Brain microvascular endothelial cell (primary cell): ENCODE measurements at regions not wholly inside any gene's neighbourhood (a gene's known extent, or its start where the extent isn't known, plus 50 kb on each side); places are given as distances from the start of the nearest gene placed in this dataset.

ENCODE experiments used
- DNase-seq: peaks from one replicate; pipeline ENCODE4 v3.0.0-alpha.2; 2020
- H3K27ac ChIP-seq: fragments of 250-450 bp; sonication (Bioruptor Pico); 2 replicates; pipeline ENCODE4 v1.5.1; 2020; ENCODE audit warnings: mild to moderate bottlenecking, moderate library complexity
- H3K27me3 ChIP-seq: fragments of 250-450 bp; sonication (Bioruptor Pico); replicated peaks from 2 replicates; pipeline ENCODE4 v1.5.1; 2020; ENCODE audit warnings: mild to moderate bottlenecking
- H3K36me3 ChIP-seq: fragments of 250-450 bp; sonication (Bioruptor Pico); replicated peaks from 2 replicates; pipeline ENCODE4 v1.5.1; 2020; ENCODE audit warnings: mild to moderate bottlenecking
- H3K4me3 ChIP-seq: 2 replicates; pipeline ENCODE4 v1.5.1; 2011; ENCODE audit warnings: low read depth, mild to moderate bottlenecking, control low read depth, low read length, moderate library complexity
- CTCF ChIP-seq: IDR thresholded peaks from 2 replicates; pipeline ENCODE4 v1.5.1; 2011; ENCODE audit warnings: low read depth, mild to moderate bottlenecking, moderate library complexity, low read length, control low read depth, inconsistent platforms; ENCODE audit errors: missing control alignments
- in situ Hi-C: cut with HindIII; loops from 2 replicates; pipeline ENCODE4 v1.10.0; 2017; ENCODE audit warnings: low sequenced_read_pairs, low pct_ligation_motif_present

DNA sequence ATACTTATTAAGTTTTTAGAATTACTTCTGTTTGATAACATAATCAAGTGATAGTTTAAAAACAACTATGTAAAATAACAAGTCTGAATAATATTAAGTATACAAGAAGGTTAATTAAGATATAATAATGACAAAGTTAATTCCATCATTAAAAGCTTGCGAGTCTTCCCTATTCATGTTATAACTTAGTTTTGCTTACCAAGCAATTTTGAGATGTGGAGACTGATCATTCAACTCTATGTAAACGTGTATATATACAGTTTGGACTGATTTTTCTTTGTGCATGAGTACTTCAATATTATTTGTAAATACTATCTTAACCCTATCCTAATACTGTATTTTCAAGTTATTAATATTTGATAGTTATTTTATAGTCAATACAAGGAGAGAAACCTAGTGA, 870.9 kb downstream of the GBE1 start:
- DNase-seq: no peak
- Histone ChIP-seq H3K36me3 (no peaks in the 10 kb centered on the region), H3K27me3 (no peaks in the 10 kb centered on the region), H3K27ac (no peak overlapping the region), H3K4me3 (no peak overlapping the region)
- in situ Hi-C loops: no loop called here
- no peak for TF ChIP-seq CTCF

GRCh38 chr3:80889535-80889934, 871.9 kb downstream of the GBE1 start:
- H3K27me3 ChIP-seq: no peaks in the 10 kb centered on the region
- no peak for DNase-seq
- in situ Hi-C loops: no loop called here
- no peak overlapping the region for H3K4me3 ChIP-seq
- no peaks in the 10 kb centered on the region for H3K36me3 ChIP-seq
- no peak overlapping the region for H3K27ac ChIP-seq
- no peak for TF ChIP-seq CTCF

DNA sequence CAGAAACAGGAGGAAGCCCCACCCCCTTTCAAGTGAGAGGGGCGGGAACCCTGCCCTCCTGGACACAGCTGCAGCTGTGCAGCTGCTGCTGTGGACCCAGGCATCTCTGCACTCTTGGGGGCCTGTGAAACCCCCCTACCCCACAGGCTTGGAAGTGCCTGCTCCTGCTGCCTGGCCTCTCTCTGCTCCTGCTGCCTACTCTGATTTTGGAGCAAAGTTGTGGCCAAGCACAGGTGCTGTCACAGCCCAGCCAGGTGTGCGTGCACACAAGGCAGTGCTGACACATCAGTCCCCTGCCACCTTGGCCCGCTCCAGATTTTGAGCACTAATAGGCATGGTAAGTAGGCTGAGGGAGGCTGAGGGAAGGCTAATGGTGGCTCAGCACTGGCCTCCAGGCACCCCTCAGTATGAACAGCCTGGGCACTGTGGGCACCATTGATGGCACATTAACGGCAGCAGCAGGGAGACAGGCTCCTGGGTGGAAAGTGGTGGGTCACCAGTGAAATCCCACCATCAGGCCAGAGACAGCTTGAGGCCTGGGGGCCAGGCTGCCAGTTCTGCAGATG, 890.9 kb downstream of the GBE1 start:
- in situ Hi-C loops: no loop called here
- no peaks in the 10 kb centered on the region for H3K27me3 ChIP-seq
- no peak overlapping the region for H3K27ac ChIP-seq
- no peak for DNase-seq
- no peak overlapping the region for H3K4me3 ChIP-seq
- no peak for TF ChIP-seq CTCF
- no peaks in the 10 kb centered on the region for H3K36me3 ChIP-seq

GRCh38 chr3:80855482-80855881, 906.0 kb downstream of the GBE1 start:
- in situ Hi-C loops: no loop called here
- TF ChIP-seq CTCF: no peak
- H3K36me3 ChIP-seq: no peaks in the 10 kb centered on the region
- no peak overlapping the region for H3K27ac ChIP-seq
- H3K27me3 ChIP-seq: no peaks in the 10 kb centered on the region
- H3K4me3 ChIP-seq: no peak overlapping the region
- no peak for DNase-seq

GRCh38 chr3:80836395-80836794, 925.0 kb downstream of the GBE1 start:
- Histone ChIP-seq H3K27ac (no peak overlapping the region), H3K36me3 (no peaks in the 10 kb centered on the region), H3K4me3 (no peak overlapping the region), H3K27me3 (no peaks in the 10 kb centered on the region)
- in situ Hi-C loops: no loop called here
- no peak for TF ChIP-seq CTCF
- no peak for DNase-seq

DNA sequence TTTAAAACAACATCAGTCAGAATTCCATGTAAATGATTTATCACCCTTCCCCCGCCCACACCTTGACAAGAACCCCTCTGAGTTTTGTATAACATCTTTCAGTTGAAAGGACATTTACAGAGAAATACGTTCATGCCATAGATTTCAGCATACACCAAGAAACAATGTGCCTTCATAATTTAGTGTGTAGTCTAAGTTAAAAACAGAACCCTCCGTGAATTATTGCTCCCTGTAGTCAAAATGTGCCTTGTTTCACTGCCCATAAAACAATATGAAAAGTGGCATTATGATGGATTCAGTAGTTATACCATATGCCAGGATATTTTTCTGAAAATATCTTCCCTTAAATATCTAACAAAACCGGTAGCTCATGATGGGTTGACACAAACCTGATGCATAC, 953.9 kb downstream of the GBE1 start:
- Histone ChIP-seq H3K4me3 (no peak overlapping the region), H3K36me3 (no peaks in the 10 kb centered on the region), H3K27me3 (no peaks in the 10 kb centered on the region), H3K27ac (no peak overlapping the region)
- TF ChIP-seq CTCF: no peak
- no peak for DNase-seq
- in situ Hi-C loops: no loop called here
